ENCODE measurements at regions not wholly inside any gene's neighbourhood (a gene's known extent, or its start where the extent isn't known, plus 50 kb on each side); places are given as distances from the start of the nearest gene placed in this dataset.

- Histone ChIP-seq H3K4me2 (ENCODE audit: control insufficient read depth, insufficient read depth) (no peak overlapping the region), H3K79me2 (ENCODE audit: control insufficient read depth, insufficient read depth, low read length) (no peaks in the 10 kb centered on the region), H2AFZ (ENCODE audit: control insufficient read depth, low read depth, low read length) (no peak overlapping the region), H3K36me3 (ENCODE audit: control insufficient read depth in 2 of 2, insufficient read depth in 2 of 2, low read length in 1 of 2) (no peaks in the 10 kb centered on the region), H3K4me3 (no peak overlapping the region), H3K9ac (ENCODE audit: control insufficient read depth, insufficient read depth, low read length) (no peak overlapping the region), H3K9me3 (replicated peaks; ENCODE audit: control insufficient read depth, insufficient read depth, low read length) (no peaks in the 10 kb centered on the region; the same call in 2 of the 3 replicates), H4K20me1 (ENCODE audit: control insufficient read depth, insufficient read depth) (no peaks in the 10 kb centered on the region), H3K27ac (ENCODE audit: control insufficient read depth, insufficient read depth) (no peak overlapping the region), H3K27me3 (replicated peaks in 1 of 2; ENCODE audit: control insufficient read depth in 2 of 2, insufficient read depth in 2 of 2, low read length in 1 of 2) (no peaks in the 10 kb centered on the region), H3K4me1 (ENCODE audit: control insufficient read depth, insufficient read depth, low read length) (no peaks in the 10 kb centered on the region)
- intact Hi-C loops (cut with micrococcal nuclease; ENCODE audit: unreplicated experiment) (no loop called here), in situ Hi-C loops (cut with MboI) (no loop called here)
- ChIA-PET SMC1A (ENCODE audit: uncharacterized antibody, unreplicated experiment) (no interaction called here), RAD21 (ENCODE audit: unreplicated experiment) (no interaction called here), CTCF (no interaction called here), POLR2A (no interaction called here)
- no peak for DNase-seq (ENCODE audit: low read depth, low spot score)
- WGBS (ENCODE audit: insufficient coverage, insufficient replicate concordance, low lambda C conversion rate, missing lambda C conversion rate), result 37% methylated on average over 6 of the region's 6 CpGs
- FAIRE-seq, result no peak
- no TSS peak for BruUV-seq (replicated peaks)
- ATAC-seq, result no peak
- TF ChIP-seq CEBPZ (IDR thresholded peaks at IDR 0.05; ENCODE audit: low read depth, low read length) (no peak), PKNOX1 (IDR thresholded peaks at IDR 0.05) (no peak), IKZF1 (conservative IDR thresholded peaks at IDR 0.05) (no peak), HDAC6 (IDR thresholded peaks at IDR 0.05; ENCODE audit: unreplicated experiment) (no peak), MEF2A (IDR thresholded peaks at IDR 0.05; ENCODE audit: insufficient read depth, low read depth, low read length) (no peak), RB1 (IDR thresholded peaks at IDR 0.05; ENCODE audit: borderline replicate concordance) (no peak), SUPT20H (IDR thresholded peaks at IDR 0.05; ENCODE audit: borderline replicate concordance, control insufficient read depth, low read depth, low read length) (no peak), CHD2 (IDR thresholded peaks at IDR 0.05; ENCODE audit: borderline replicate concordance, low read depth, low read length) (no peak), NFXL1 (IDR thresholded peaks at IDR 0.05; ENCODE audit: borderline replicate concordance) (no peak), POLR2AphosphoS5 (IDR thresholded peaks at IDR 0.05; ENCODE audit: low read length) (no peak), POLR2AphosphoS2 (IDR thresholded peaks at IDR 0.05; ENCODE audit: low read depth, low read length) (no peak)
- TF ChIP-seq, protein P1, sequence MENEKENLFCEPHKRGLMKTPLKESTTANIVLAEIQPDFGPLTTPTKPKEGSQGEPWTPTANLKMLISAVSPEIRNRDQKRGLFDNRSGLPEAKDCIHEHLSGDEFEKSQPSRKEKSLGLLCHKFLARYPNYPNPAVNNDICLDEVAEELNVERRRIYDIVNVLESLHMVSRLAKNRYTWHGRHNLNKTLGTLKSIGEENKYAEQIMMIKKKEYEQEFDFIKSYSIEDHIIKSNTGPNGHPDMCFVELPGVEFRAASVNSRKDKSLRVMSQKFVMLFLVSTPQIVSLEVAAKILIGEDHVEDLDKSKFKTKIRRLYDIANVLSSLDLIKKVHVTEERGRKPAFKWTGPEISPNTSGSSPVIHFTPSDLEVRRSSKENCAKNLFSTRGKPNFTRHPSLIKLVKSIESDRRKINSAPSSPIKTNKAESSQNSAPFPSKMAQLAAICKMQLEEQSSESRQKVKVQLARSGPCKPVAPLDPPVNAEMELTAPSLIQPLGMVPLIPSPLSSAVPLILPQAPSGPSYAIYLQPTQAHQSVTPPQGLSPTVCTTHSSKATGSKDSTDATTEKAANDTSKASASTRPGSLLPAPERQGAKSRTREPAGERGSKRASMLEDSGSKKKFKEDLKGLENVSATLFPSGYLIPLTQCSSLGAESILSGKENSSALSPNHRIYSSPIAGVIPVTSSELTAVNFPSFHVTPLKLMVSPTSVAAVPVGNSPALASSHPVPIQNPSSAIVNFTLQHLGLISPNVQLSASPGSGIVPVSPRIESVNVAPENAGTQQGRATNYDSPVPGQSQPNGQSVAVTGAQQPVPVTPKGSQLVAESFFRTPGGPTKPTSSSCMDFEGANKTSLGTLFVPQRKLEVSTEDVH (IDR thresholded peaks at IDR 0.05; ENCODE audit: low read depth, partially characterized antibody), result no peak
- TF ChIP-seq, protein P2, sequence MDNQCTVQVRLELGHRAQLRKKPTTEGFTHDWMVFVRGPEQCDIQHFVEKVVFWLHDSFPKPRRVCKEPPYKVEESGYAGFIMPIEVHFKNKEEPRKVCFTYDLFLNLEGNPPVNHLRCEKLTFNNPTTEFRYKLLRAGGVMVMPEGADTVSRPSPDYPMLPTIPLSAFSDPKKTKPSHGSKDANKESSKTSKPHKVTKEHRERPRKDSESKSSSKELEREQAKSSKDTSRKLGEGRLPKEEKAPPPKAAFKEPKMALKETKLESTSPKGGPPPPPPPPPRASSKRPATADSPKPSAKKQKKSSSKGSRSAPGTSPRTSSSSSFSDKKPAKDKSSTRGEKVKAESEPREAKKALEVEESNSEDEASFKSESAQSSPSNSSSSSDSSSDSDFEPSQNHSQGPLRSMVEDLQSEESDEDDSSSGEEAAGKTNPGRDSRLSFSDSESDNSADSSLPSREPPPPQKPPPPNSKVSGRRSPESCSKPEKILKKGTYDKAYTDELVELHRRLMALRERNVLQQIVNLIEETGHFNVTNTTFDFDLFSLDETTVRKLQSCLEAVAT (IDR thresholded peaks at IDR 0.05), result no peak
- TF ChIP-seq, protein P3, sequence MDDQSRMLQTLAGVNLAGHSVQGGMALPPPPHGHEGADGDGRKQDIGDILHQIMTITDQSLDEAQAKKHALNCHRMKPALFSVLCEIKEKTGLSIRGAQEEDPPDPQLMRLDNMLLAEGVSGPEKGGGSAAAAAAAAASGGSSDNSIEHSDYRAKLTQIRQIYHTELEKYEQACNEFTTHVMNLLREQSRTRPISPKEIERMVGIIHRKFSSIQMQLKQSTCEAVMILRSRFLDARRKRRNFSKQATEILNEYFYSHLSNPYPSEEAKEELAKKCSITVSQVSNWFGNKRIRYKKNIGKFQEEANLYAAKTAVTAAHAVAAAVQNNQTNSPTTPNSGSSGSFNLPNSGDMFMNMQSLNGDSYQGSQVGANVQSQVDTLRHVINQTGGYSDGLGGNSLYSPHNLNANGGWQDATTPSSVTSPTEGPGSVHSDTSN (IDR thresholded peaks at IDR 0.05; ENCODE audit: insufficient replicate concordance, low read depth, low read length), result no peak
- TF ChIP-seq, protein P4, sequence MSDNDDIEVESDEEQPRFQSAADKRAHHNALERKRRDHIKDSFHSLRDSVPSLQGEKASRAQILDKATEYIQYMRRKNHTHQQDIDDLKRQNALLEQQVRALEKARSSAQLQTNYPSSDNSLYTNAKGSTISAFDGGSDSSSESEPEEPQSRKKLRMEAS (IDR thresholded peaks at IDR 0.05; ENCODE audit: low read depth, low read length), result no peak
Measured at GRCh38 chr2:114057638-114058037, 167.7 kb downstream of the ACTR3 start.
